Choroid plexus epithelial cell (primary cell): ENCODE measurements at regions not wholly inside any gene's neighbourhood (a gene's known extent, or its start where the extent isn't known, plus 50 kb on each side); places are given as distances from the start of the nearest gene placed in this dataset.

Experiments used
- DNase-seq: peaks from one replicate; pipeline ENCODE4 v3.0.0-alpha.2; 2010; ENCODE audit warnings: low read depth
- H3K4me3 ChIP-seq: 2 replicates; pipeline ENCODE4 v1.5.1; 2011; ENCODE audit warnings: low read depth, mild to moderate bottlenecking, control low read depth, low read length, moderate library complexity
- TF ChIP-seq, protein P1 (sequence below): conservative IDR thresholded peaks from 2 replicates; pipeline ENCODE4 v1.5.1; 2011; ENCODE audit warnings: low read depth, mild to moderate bottlenecking, control low read depth, inconsistent platforms, low read length, moderate library complexity

DNA sequence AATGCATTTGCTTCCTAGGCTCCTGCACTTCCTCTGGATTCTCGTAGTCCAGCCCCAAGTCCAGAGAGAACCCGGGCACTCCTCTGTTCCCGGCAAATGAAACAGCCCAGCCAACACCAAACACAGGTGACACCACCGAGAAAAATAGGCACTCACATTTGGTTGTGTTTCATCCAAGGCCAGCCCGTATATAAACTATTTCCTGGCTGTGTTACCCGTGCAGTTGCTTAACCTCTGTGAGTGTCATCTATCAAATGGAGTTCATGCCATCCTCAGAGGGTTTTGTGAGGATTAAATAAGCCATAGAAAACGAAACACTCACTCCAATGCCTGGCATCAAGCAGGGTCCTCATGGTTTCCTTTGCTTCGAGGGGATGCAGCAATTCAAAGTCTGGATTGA, 115.2 kb downstream of the BOD1 start:
- TF ChIP-seq, protein P1, sequence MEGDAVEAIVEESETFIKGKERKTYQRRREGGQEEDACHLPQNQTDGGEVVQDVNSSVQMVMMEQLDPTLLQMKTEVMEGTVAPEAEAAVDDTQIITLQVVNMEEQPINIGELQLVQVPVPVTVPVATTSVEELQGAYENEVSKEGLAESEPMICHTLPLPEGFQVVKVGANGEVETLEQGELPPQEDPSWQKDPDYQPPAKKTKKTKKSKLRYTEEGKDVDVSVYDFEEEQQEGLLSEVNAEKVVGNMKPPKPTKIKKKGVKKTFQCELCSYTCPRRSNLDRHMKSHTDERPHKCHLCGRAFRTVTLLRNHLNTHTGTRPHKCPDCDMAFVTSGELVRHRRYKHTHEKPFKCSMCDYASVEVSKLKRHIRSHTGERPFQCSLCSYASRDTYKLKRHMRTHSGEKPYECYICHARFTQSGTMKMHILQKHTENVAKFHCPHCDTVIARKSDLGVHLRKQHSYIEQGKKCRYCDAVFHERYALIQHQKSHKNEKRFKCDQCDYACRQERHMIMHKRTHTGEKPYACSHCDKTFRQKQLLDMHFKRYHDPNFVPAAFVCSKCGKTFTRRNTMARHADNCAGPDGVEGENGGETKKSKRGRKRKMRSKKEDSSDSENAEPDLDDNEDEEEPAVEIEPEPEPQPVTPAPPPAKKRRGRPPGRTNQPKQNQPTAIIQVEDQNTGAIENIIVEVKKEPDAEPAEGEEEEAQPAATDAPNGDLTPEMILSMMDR, result no peak
- no peak for DNase-seq
- H3K4me3 ChIP-seq, result no peak overlapping the region

DNA sequence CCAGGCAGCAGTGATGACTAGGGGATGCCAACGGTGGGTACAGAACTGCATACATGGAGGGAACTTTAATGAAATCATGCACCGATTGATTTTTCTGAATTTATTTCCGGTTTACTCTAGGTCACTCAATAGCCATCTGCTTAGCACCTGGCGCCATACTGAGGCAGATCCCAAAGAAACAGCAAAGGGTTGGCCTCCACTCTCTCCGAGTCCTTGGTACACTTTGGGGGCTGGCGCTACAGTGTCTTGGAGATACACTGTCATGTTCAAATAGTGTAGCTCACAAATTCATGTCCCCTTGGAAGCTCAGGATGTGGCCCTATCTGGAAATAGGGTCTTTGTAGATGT, 116.3 kb downstream of the BOD1 start:
- TF ChIP-seq, protein P1, result no peak
- DNase-seq, result no peak
- no peak overlapping the region for H3K4me3 ChIP-seq

DNA sequence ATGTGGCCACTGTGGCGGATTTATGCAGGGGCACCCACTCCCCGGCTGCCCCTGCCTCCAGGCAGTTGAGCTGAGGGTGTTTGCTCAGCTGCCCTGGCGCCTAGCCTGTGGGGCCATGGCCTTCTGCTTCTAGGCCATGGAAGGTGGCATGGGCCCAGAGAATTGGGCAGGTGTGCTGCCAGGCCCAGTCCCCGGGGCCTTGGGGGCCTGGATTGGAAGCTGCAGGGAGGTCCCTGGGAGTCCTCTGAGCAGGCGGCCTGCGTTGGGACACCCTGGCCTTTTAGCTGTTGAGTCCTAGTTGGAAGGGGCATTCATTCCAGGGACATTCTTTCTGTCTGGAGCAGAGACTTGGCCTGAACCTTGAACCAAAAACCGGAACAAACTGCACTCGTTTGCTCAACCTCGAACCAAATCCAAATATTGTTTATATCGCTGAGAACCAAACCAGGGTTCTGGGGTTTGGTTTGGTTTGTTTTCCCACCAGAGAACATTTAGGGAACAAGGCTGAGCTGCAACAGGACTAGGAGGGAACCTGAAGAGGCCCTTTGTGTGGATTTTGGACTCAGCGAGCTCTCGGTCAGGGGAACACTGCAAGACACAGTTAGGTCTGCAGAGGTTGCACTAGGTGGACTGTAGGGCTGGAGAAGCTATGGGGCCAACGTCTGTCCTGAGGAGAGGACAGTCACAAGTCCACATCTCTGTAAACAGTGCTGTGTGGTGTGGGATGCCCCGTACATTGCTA, 116.8 kb downstream of the BOD1 start:
- TF ChIP-seq, protein P1, result no peak
- H3K4me3 ChIP-seq, result no peak overlapping the region
- no peak for DNase-seq

DNA sequence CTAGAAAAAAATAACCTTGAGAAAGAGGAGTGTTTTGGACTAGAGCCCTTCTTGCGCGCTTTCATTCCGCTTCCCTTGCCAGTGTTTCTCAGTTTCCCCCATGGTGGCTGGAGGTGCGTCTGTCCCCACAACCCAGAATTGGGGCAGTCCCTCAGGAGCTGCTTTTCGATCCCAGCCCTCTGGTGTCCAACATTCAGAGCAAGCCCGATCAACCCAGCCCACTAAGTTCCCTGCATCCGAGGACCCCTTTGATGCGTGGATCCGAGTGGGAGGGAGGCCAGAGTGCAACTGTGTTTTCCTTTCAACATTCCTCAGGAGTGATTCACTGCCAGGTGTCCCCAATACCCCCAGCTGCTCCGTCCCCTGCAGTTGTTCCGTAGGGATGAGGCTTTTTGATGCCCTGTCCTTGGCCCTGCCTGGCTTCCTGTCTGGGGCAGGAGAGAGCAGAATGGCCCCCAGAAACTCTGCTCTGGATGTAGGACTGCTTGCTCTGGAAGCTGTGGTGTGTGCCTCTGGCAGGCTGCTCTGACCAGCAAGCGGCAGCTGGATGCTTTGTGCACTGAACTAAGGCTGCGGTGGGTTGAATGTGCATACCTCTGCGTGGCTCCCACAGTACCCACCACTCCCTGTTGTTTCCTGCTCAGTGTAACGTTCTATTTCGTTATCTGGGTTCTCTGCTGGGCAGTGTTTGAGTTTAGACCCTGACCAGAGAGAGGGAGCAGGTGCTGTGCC, 117.5 kb downstream of the BOD1 start:
- TF ChIP-seq, protein P1, result no peak
- peak; percentile 35 for DNase-seq
- H3K4me3 ChIP-seq, result no peak overlapping the region

DNA sequence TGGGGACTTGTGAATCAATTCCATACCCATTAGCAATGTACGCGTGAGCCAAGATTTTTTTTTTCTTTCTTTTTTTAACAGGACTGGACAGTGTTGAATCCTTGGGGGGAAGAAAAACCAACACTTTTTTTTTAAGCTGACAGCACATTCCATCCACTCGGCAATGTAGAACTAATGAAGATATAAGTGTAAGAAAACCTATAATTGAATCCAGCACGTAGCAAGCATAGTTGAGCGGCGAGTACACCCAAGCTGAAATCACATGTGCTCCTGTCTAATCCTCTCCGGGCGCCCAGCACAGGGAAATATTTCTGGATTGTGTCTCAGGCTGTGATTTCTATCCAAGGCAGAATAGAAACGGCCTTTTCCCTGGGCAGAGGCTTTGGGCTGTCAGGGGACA, 118.2 kb downstream of the BOD1 start:
- TF ChIP-seq, protein P1, result no peak
- no peak overlapping the region for H3K4me3 ChIP-seq
- peak; percentile 69 for DNase-seq

DNA sequence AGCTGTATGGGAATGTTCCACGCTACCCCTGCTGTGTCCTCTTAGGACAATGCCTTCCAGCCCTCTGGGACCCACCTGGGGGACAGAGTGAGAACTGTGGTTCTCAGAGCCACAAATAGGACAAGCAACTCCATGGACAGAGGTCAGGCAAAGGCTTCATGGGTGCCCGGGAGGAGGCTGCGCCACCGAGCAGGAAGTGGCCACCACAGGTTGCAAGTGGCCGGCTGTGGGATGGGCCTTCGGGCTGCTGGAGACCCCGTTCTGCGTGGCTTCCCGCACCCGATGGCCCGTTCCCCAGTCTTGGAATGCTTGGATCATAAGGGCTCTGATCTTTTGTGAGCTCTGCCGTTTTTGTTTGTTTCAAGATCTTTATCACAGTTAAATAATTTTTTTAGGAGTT, 118.8 kb downstream of the BOD1 start:
- TF ChIP-seq, protein P1, result no peak
- no peak overlapping the region for H3K4me3 ChIP-seq
- no peak for DNase-seq

DNA sequence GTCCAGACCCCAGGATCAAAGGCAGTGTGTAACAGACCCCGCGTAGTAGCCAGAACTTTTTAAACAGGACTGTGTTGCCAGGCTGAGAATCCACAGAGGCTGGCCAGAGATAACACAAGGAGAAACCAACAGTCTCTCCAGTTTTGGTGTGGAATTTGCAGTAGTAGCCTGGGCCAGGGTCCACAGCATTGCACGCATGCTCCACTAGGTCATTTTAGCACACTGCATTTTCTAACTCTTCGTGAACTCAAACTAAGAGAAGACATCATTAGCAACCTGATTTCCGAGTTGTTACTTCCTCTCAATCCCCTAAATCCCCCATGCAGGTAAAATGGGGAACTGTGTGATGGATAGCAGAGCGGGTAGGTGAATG, 119.6 kb downstream of the BOD1 start:
- TF ChIP-seq, protein P1, result no peak
- no peak overlapping the region for H3K4me3 ChIP-seq
- DNase-seq, result no peak
